ENCODE measurements at regions not wholly inside any gene's neighbourhood (a gene's known extent, or its start where the extent isn't known, plus 50 kb on each side); places are given as distances from the start of the nearest gene placed in this dataset.

DNA sequence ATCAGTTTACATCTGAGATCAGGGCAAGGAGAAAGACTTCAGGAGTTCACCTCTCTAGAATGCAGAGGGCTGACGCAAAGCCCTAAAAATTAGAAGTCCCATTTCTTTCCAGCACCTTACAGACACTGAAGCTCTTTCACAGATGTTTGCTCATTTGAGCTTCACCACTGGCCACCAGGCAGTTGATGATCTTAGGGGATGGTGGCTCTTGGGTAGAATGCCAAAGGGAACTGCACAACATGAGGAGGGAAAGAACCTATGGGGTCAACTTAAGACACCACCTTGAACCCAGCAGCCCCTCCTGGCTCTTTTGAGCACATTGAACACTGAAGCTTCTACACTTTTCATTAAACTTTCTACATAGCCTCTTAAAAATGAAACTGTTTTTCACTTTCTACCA is 390.3 kb upstream of the CELF2 start:
- TF ChIP-seq, protein P1, sequence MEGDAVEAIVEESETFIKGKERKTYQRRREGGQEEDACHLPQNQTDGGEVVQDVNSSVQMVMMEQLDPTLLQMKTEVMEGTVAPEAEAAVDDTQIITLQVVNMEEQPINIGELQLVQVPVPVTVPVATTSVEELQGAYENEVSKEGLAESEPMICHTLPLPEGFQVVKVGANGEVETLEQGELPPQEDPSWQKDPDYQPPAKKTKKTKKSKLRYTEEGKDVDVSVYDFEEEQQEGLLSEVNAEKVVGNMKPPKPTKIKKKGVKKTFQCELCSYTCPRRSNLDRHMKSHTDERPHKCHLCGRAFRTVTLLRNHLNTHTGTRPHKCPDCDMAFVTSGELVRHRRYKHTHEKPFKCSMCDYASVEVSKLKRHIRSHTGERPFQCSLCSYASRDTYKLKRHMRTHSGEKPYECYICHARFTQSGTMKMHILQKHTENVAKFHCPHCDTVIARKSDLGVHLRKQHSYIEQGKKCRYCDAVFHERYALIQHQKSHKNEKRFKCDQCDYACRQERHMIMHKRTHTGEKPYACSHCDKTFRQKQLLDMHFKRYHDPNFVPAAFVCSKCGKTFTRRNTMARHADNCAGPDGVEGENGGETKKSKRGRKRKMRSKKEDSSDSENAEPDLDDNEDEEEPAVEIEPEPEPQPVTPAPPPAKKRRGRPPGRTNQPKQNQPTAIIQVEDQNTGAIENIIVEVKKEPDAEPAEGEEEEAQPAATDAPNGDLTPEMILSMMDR (IDR thresholded peaks at IDR 0.05), result no peak
- TF ChIP-seq POLR2AphosphoS5 (IDR thresholded peaks at IDR 0.05), result no peak
